ENCODE measurements at regions not wholly inside any gene's neighbourhood (a gene's known extent, or its start where the extent isn't known, plus 50 kb on each side); places are given as distances from the start of the nearest gene placed in this dataset.

DNA sequence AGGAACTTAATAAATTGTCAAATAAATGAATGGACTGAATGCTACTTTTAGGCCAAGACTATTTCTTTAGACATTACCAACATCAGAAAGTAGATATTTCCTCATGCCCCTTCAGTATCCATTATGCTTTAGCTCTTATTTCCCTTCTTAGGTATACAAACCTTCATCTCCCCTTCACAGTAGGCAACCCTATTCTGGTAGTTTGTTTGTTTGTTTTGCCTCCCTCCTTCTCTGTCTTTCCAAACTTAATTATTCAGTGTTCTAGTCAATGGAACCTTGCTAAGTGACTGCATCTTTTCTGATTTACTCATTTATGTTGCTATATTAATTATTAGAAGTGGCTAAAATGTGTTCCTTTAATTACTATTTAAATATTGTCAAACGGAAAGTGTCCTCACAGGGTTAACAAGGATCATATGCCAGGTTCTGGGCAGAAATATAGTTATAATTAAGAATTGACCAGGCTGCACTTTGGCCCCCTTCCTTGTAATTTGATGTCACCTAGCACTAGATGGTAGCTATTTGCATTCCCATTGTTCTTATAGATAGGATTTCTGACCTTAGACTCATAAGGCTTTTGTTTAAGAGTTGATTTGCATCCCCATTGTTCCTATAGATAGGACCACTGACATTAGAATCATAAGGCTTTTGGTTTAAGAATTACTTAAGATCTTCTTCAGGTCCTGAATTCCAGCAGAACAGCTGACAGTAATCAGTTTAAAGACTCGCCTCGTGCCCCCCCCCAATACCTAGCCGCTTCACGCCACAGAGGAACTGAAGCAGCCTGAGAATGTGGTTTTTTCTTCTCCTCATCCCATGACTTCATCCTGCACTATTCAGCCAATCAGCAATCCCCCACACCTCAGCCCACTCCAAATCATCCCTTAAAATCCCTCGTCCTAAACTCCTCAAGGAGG lies 84.4 kb upstream of the NUDT12 start:
- no peak for FAIRE-seq
- DNase-seq (ENCODE audit: extremely low spot score, insufficient read length, low read depth), result no peak

DNA sequence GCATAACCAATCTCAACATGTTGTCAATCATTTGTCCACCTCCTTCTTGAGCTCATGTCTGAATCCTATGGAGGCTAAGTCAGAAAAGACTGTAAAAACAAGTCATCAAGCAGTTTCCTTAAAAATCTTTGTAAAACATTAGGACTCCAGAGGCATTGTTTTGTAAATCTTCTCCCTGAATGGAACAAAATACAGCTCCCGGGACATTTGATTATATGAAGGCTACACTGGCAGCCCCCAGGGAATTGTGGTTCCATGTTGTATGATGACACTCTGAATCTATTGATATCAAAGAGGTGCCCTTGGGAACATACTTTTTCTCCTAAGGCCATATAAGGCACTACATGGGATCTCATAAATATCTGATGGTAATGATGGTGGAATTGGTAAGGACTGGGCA lies 83.2 kb upstream of the NUDT12 start:
- FAIRE-seq, result no peak
- no peak for DNase-seq (ENCODE audit: extremely low spot score, insufficient read length, low read depth)

DNA sequence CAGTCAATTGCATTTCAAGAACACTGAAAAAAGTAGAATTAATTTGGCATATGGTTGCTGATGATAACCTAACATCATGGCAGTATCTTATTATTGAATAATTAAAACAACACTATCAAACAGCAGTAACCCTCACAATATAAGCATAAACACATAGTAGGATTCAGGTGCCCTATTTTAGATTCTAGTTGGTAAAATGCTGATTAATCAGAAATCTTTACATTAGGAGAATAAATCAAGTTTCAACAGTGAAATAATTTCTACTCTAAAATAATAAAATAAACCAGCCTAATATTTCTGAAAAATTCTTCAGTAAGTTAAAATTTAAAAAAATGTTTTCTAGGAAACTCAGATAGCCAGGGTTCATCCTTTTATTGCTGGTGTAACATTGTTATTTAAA lies 76.4 kb upstream of the NUDT12 start:
- FAIRE-seq (no peak), DNase-seq (ENCODE audit: extremely low spot score, insufficient read length, low read depth) (no peak)

DNA sequence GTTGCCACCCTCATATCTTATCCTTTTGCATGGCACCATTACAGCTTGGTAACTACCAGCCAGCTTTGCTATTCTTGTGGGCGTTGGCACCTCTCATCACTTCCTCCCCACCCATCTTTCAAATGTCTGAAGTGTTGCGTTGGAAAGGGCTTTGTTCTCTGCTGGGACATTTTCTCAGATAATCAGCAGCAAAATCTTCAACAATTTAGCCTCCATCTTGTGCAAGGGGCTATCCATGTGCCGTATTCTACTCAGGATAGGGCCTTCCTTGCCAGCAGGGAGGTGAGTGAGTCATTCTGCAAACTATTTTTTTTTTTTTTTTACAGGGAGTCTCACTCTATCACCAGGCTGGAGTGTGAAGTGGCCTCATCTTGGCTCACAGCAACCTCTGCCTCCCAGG lies 62.1 kb upstream of the NUDT12 start:
- no peak for FAIRE-seq
- DNase-seq (ENCODE audit: extremely low spot score, insufficient read length, low read depth), result no peak

DNA sequence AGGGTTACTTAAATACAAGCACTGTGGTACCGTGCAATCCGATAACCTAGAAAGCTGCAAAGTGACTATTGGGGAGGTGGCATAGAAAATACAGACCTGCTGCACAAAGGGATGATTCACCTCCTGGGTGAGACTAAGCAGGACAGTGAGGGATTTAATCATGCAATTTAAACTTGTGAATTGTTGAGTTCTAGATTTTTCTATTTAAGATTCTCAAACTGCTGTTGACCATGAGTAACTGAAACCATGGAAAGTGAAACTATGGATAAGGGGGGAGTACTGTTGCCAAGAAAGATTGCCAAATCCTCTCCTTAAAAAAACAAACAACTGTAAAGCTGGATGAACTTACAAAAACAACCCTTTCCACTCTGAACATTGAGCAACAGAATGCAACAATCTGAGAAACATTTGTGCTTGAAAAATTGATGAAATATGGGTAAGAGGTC lies 61.5 kb upstream of the NUDT12 start:
- no peak for FAIRE-seq
- DNase-seq (ENCODE audit: extremely low spot score, insufficient read length, low read depth), result no peak

DNA sequence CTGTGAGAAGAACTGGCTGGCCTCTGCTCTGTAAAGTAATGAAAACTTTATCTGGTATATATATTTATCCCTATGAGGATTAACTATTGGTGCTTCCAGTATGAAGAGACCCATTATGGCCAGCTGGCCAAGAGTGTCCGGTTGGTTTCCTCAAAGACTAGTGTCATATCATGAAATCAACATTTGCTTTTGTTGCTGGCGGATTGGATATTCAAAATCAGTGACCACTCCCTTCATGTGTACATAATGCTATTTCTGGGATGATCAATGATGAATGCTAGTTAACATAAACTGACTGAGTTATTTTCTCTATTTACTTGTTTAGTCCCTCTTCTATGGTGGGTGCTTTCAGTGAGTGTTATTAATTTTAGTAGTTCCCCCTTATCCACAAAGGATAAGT lies 60.8 kb upstream of the NUDT12 start:
- DNase-seq (ENCODE audit: extremely low spot score, insufficient read length, low read depth) (no peak), FAIRE-seq (no peak)

DNA sequence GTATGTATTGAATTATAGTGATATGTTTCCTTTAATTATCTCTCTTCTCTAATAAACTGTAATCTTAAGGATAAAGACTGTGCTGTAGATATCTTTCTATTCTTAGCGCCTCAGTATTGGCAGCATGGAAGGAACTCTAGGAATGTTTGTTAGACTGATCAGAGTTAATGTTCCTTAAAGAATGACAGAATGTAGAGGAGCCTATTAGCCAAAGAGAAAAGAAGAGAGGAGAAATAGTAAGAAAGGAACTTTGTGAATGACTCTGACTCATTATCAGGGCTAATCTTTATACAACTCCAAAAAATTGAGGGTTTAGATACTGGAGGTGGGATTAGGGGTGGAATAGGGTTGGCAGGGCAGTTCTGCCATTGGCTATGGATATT lies 59.0 kb upstream of the NUDT12 start:
- DNase-seq (ENCODE audit: extremely low spot score, insufficient read length, low read depth), result no peak
- FAIRE-seq, result no peak

DNA sequence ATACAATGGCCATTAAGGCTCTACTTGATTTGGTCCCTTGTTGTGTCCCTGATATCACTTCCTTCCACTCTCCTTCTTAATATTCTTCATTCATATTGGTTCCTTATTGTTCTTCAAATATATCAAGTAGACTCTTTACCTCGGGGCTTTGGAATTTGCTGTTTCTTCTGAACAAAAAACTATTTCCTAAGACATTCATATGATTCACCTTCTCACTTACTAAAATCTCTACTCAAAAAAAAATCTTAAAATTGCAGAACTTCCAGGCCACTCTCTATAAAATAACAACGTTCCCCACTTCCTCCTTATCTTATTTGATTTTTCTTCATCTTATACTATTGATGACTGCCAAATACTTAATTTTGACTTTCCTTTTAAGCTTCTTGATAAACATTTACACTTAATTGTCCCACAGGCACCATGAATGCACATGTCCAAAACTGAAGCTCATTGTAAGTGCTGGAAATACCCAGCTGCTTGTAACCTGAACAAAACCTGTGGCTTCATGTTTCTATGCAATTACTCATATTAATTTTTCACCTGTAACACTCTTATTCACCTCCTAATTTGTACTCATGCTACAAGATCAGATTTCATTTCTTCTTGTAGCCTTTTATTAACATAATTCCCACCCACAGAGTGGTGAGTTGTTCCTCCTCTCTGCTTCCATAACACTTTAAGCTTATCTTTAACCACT lies 58.4 kb upstream of the NUDT12 start:
- no peak for FAIRE-seq
- DNase-seq (ENCODE audit: extremely low spot score, insufficient read length, low read depth), result no peak

DNA sequence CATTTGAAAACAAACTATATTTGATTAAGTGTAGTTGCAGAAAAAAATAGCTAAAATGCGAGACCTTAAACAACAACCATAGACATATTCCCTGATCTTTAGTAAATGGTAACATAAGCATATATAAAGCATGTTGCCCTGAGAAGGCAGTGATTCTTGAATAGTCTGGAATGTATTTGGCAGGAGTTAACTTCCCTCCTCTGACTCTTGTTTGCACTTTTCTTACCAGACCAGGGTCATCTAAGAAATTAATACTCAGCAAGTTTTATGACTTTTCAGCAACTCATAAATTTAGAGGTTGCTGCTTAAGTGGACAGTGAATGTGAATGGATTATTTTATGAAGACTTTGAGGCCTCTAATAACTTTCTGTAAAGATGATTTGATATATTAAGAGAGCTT lies 55.3 kb upstream of the NUDT12 start:
- FAIRE-seq, result no peak

DNA sequence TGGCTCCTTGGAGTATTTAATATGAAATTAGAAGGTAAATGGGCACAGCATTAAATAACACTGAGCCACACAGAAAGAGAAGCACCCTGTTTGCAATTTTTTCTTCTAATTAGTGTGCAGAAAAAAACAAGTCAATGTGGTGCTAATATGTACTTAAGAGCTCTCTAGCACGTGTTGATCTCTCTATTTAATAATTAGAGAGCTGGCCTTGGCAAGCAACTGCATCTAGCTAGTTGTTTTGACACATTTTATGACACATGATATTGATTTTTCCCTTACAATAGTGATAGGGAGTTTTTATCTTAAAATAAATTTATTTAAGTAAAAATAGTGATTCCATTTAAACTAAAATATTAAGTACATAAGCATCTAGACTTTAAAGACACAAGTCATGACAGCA lies 54.5 kb upstream of the NUDT12 start:
- FAIRE-seq, result no peak
- no peak for DNase-seq (ENCODE audit: extremely low spot score, insufficient read length, low read depth)

More for the DNA sequence above, 55.3 kb upstream of the NUDT12 start:
- DNase-seq (ENCODE audit: extremely low spot score, insufficient read length, low read depth), result no peak

DNA sequence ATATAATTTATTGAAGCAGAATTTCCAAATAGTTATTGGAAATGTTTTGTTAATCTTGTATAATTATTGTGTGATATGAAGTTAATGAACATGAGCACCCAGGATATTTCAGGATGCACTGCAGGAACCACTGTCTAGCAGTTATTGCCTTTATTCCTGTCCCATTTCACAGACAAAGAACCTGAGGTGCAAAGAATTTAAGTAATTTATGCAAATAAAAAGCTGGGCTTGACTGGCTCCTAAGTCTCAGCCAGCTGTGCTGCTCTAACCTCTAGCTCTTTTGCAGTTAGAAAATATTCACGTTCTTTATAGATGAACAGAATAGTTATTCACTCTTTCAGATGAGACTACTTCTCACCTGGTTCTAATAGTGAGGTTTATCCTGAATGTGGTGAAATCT lies 50.0 kb upstream of the NUDT12 start:
- FAIRE-seq, result no peak
- DNase-seq (ENCODE audit: extremely low spot score, insufficient read length, low read depth), result no peak
